Stimulated activated naive CD8-positive, alpha-beta T cell treated with anti-CD3 and anti-CD28 coated beads, Interleukin-15, amount 100 ng/mL, for 72 hours (primary cell): ENCODE measurements at regions not wholly inside any gene's neighbourhood (a gene's known extent, or its start where the extent isn't known, plus 50 kb on each side); places are given as distances from the start of the nearest gene placed in this dataset.
"Not testable (repeated sequence)": the region's sequence is repeated elsewhere in the genome, so short reads cannot be mapped to it uniquely, and the experiment has no call there.

ENCODE experiments used
- ATAC-seq: fragments of 150-1000 bp; cut with Tn5 transposase; 2 replicates; pipeline ENCODE4 v1.10.0; 2021; ENCODE audit warnings: mild to moderate bottlenecking, moderate library complexity
- DNase-seq, 2 donors: peaks; one replicate each; pipeline ENCODE4 v3.0.0; 2021 to 2022
- H3K27ac Mint-ChIP-seq, 2 donors: one replicate each; pipeline ENCODE4 v1.8.0; 2022; ENCODE audit warnings: mild to moderate bottlenecking in 2 of 2, mixed read lengths in 2 of 2, moderate library complexity in 2 of 2
- H3K27me3 Mint-ChIP-seq: one replicate; pipeline ENCODE4 v1.8.0; 2022; ENCODE audit warnings: mixed read lengths
- H3K4me1 Mint-ChIP-seq: one replicate; pipeline ENCODE4 v1.8.0; 2022; ENCODE audit warnings: mild to moderate bottlenecking, mixed read lengths
- H3K4me3 Mint-ChIP-seq, 2 donors: one replicate each; pipeline ENCODE4 v1.8.0; 2022; ENCODE audit warnings: mild to moderate bottlenecking in 2 of 2, mixed read lengths in 2 of 2, moderate library complexity in 1 of 2
- H3K9me3 Mint-ChIP-seq, 2 donors: one replicate each; pipeline ENCODE4 v1.8.0; 2022; ENCODE audit warnings: mixed read lengths in 2 of 2

GRCh38 chr2:224141304-224141703, 102.2 kb upstream of the SERPINE2 start:
- Mint-ChIP-seq H3K4me3 (no peak overlapping the region), H3K27ac (no peak overlapping the region), H3K27me3 (peaks cover 9% of the 10 kb centered on the region), H3K4me1 (no peaks in the 10 kb centered on the region), H3K9me3 (no peaks in the 10 kb centered on the region)
- no peak for ATAC-seq
- DNase-seq = no peak

GRCh38 chr2:224137208-224137607, 98.1 kb upstream of the SERPINE2 start:
- no peak for DNase-seq
- Mint-ChIP-seq H3K27ac (no peak overlapping the region), H3K9me3 (no peaks in the 10 kb centered on the region)

GRCh38 chr2:224136396-224136795, 97.3 kb upstream of the SERPINE2 start:
- peaks cover 10% of the 10 kb centered on the region for H3K27me3 Mint-ChIP-seq
- DNase-seq (no peak), ATAC-seq (no peak)
- no peak overlapping the region for H3K4me3 Mint-ChIP-seq
- no peak overlapping the region for H3K27ac Mint-ChIP-seq
- H3K4me1 Mint-ChIP-seq = no peaks in the 10 kb centered on the region
- H3K9me3 Mint-ChIP-seq = no peaks in the 10 kb centered on the region

More at GRCh38 chr2:224137208-224137607, 98.1 kb upstream of the SERPINE2 start:
- no peak for ATAC-seq
- Mint-ChIP-seq H3K4me1 (no peaks in the 10 kb centered on the region), H3K27me3 (peaks cover 10% of the 10 kb centered on the region), H3K4me3 (no peak overlapping the region)

- no peaks in the 10 kb centered on the region for H3K9me3 Mint-ChIP-seq
- H3K27me3 Mint-ChIP-seq = peaks cover 10% of the 10 kb centered on the region
- no peak for DNase-seq
- no peak overlapping the region for H3K27ac Mint-ChIP-seq
- H3K4me1 Mint-ChIP-seq = no peaks in the 10 kb centered on the region
- ATAC-seq = no peak
- no peak overlapping the region for H3K4me3 Mint-ChIP-seq
Observed at GRCh38 chr2:224135881-224136280, 96.8 kb upstream of the SERPINE2 start.

- DNase-seq (no peak), ATAC-seq (no peak)
- Mint-ChIP-seq H3K4me1 (no peaks in the 10 kb centered on the region), H3K4me3 (no peak overlapping the region), H3K9me3 (no peaks in the 10 kb centered on the region), H3K27ac (no peak overlapping the region), H3K27me3 (peaks cover 10% of the 10 kb centered on the region)
Observed at GRCh38 chr2:224134003-224134734, 95.1 kb upstream of the SERPINE2 start.

GRCh38 chr2:224133387-224133786, 94.3 kb upstream of the SERPINE2 start:
- ATAC-seq = no peak
- no peak for DNase-seq
- Mint-ChIP-seq H3K4me1 (no peaks in the 10 kb centered on the region), H3K9me3 (no peaks in the 10 kb centered on the region), H3K27me3 (peaks cover 10% of the 10 kb centered on the region), H3K4me3 (no peak overlapping the region), H3K27ac (no peak overlapping the region)

- H3K9me3 Mint-ChIP-seq = no peaks in the 10 kb centered on the region
- peaks cover 18% of the 10 kb centered on the region for H3K27me3 Mint-ChIP-seq
- DNase-seq = no peak
- H3K4me1 Mint-ChIP-seq = no peaks in the 10 kb centered on the region
- ATAC-seq = no peak
- no peak overlapping the region for H3K4me3 Mint-ChIP-seq
- H3K27ac Mint-ChIP-seq = no peak overlapping the region
Observed at GRCh38 chr2:224127871-224128501, 88.9 kb upstream of the SERPINE2 start.

GRCh38 chr2:224126440-224126839, 87.4 kb upstream of the SERPINE2 start:
- DNase-seq = no peak
- H3K4me1 Mint-ChIP-seq = no peaks in the 10 kb centered on the region
- H3K27me3 Mint-ChIP-seq = peaks cover 11% of the 10 kb centered on the region
- H3K9me3 Mint-ChIP-seq = no peaks in the 10 kb centered on the region
- ATAC-seq = no peak
- no peak overlapping the region for H3K4me3 Mint-ChIP-seq
- H3K27ac Mint-ChIP-seq = no peak overlapping the region

GRCh38 chr2:224126003-224126402, 86.9 kb upstream of the SERPINE2 start:
- ATAC-seq (no peak), DNase-seq (no peak)
- no peaks in the 10 kb centered on the region for H3K9me3 Mint-ChIP-seq
- no peaks in the 10 kb centered on the region for H3K4me1 Mint-ChIP-seq
- no peak overlapping the region for H3K4me3 Mint-ChIP-seq
- peaks cover 11% of the 10 kb centered on the region for H3K27me3 Mint-ChIP-seq
- no peak overlapping the region for H3K27ac Mint-ChIP-seq

GRCh38 chr2:224122542-224122941, 83.5 kb upstream of the SERPINE2 start:
- Mint-ChIP-seq H3K4me3 (no peak overlapping the region), H3K27ac (no peak overlapping the region), H3K4me1 (no peaks in the 10 kb centered on the region), H3K27me3 (peaks cover 11% of the 10 kb centered on the region), H3K9me3 (peaks cover 8 to 15% of the 10 kb centered on the region in 2 donors)
- ATAC-seq (no peak), DNase-seq (no peak)

GRCh38 chr2:224121406-224122067, 82.5 kb upstream of the SERPINE2 start:
- Mint-ChIP-seq H3K4me1 (no peaks in the 10 kb centered on the region), H3K27ac (no peak overlapping the region), H3K4me3 (no peak overlapping the region), H3K27me3 (peaks cover 11% of the 10 kb centered on the region), H3K9me3 (peaks cover 18% of the 10 kb centered on the region in 2 donors)
- ATAC-seq (no peak), DNase-seq (no peak)

GRCh38 chr2:224120986-224121385, 81.9 kb upstream of the SERPINE2 start:
- no peaks in the 10 kb centered on the region for H3K4me1 Mint-ChIP-seq
- H3K4me3 Mint-ChIP-seq = no peak overlapping the region
- DNase-seq = no peak
- ATAC-seq = no peak
- no peak overlapping the region for H3K27ac Mint-ChIP-seq
- H3K27me3 Mint-ChIP-seq = peaks cover 12% of the 10 kb centered on the region
- peaks cover 18% of the 10 kb centered on the region in 2 donors for H3K9me3 Mint-ChIP-seq

- H3K9me3 Mint-ChIP-seq = peaks cover 24 to 25% of the 10 kb centered on the region in 2 donors
- H3K4me3 Mint-ChIP-seq, DNase-seq, H3K4me1 Mint-ChIP-seq, H3K27ac Mint-ChIP-seq, ATAC-seq: not testable (repeated sequence)
- H3K27me3 Mint-ChIP-seq = peaks cover 23% of the 10 kb centered on the region
Observed at GRCh38 chr2:224119846-224120245, 80.8 kb upstream of the SERPINE2 start.

- ATAC-seq = no peak
- no peak for DNase-seq
- H3K4me3 Mint-ChIP-seq = no peak overlapping the region
- H3K9me3 Mint-ChIP-seq = peaks cover 33 to 35% of the 10 kb centered on the region in 2 donors
- H3K27ac Mint-ChIP-seq = no peak overlapping the region
- H3K27me3 Mint-ChIP-seq = peaks cover 26% of the 10 kb centered on the region
- H3K4me1 Mint-ChIP-seq = no peaks in the 10 kb centered on the region
Observed at GRCh38 chr2:224114428-224114827, 75.3 kb upstream of the SERPINE2 start.

- not testable (repeated sequence) for DNase-seq, ATAC-seq, H3K4me3 Mint-ChIP-seq, H3K27ac Mint-ChIP-seq, H3K4me1 Mint-ChIP-seq
- Mint-ChIP-seq H3K9me3 (peaks cover 33 to 35% of the 10 kb centered on the region in 2 donors), H3K27me3 (peaks cover 26% of the 10 kb centered on the region)
Observed at GRCh38 chr2:224113930-224114329, 74.8 kb upstream of the SERPINE2 start.

GRCh38 chr2:224111576-224111975, 72.5 kb upstream of the SERPINE2 start:
- Mint-ChIP-seq H3K9me3 (peaks cover 18 to 21% of the 10 kb centered on the region in 2 donors), H3K4me3 (no peak overlapping the region), H3K27me3 (peaks cover 34% of the 10 kb centered on the region), H3K4me1 (no peaks in the 10 kb centered on the region), H3K27ac (no peak overlapping the region)
- DNase-seq = no peak
- ATAC-seq = no peak
